Peyer's patch (tissue), 4 donors: ENCODE measurements at regions not wholly inside any gene's neighbourhood (a gene's known extent, or its start where the extent isn't known, plus 50 kb on each side); places are given as distances from the start of the nearest gene placed in this dataset.

Experiments used
- POLR2A ChIP-seq, 2 donors: fragments of 450-650 bp; IDR thresholded peaks; one replicate each; pipeline ENCODE4 v1.5.1; 2017; ENCODE audit warnings: antibody characterized with exemption in 2 of 2, mild to moderate bottlenecking in 2 of 2, moderate library complexity in 2 of 2
- TF ChIP-seq, protein P1 (sequence below), 6 experiments: fragments of 450-650 bp in 4 of 6; fragments of 200-600 bp in 2 of 6; sonication (generic) in 1 of 6; IDR thresholded peaks; one replicate each; pipeline ENCODE4 v1.5.1; 2017 to 2019; ENCODE audit warnings: antibody characterized with exemption in 6 of 6, mild to moderate bottlenecking in 3 of 6, moderate library complexity in 1 of 6

DNA sequence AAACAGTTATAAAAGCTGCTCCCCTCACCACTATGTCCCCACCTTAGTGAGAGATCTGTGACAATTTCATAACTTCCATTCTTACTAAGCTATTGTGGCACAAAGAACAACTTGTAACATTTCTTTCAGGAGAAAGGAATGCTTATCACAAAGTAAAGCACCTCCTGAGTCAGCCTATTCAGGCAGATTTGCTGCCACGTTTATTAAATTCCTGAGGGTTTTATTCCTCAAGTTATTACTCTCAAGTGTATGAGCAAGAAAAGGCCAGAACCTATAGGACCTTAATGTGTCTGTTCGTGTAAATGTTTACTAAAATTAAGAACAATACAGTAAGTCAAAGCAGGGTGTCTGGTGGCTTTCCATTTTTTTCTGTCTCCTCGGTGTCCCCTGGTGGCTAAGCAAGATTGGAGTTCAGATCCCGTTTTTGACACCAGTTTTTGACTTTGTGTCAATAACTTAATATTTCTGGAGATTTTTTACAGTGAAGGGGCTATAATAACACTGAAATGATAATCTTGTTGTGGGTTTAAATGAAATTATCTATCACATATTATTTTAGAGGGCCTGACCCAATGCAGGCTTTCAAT is 1539.6 kb downstream of the BRINP3 start:
- TF ChIP-seq POLR2A (IDR thresholded peaks at IDR 0.05) = no peak
- TF ChIP-seq, protein P1, sequence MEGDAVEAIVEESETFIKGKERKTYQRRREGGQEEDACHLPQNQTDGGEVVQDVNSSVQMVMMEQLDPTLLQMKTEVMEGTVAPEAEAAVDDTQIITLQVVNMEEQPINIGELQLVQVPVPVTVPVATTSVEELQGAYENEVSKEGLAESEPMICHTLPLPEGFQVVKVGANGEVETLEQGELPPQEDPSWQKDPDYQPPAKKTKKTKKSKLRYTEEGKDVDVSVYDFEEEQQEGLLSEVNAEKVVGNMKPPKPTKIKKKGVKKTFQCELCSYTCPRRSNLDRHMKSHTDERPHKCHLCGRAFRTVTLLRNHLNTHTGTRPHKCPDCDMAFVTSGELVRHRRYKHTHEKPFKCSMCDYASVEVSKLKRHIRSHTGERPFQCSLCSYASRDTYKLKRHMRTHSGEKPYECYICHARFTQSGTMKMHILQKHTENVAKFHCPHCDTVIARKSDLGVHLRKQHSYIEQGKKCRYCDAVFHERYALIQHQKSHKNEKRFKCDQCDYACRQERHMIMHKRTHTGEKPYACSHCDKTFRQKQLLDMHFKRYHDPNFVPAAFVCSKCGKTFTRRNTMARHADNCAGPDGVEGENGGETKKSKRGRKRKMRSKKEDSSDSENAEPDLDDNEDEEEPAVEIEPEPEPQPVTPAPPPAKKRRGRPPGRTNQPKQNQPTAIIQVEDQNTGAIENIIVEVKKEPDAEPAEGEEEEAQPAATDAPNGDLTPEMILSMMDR (IDR thresholded peaks at IDR 0.05) = no peak
